SHP77 (cell line): ENCODE measurements at regions not wholly inside any gene's neighbourhood (a gene's known extent, or its start where the extent isn't known, plus 50 kb on each side); places are given as distances from the start of the nearest gene placed in this dataset.

Experiments used
- DNase-seq, 2 experiments: peaks; one replicate each; lab custom pipeline; 2025; lab: John Stamatoyannopoulos, UW

DNA sequence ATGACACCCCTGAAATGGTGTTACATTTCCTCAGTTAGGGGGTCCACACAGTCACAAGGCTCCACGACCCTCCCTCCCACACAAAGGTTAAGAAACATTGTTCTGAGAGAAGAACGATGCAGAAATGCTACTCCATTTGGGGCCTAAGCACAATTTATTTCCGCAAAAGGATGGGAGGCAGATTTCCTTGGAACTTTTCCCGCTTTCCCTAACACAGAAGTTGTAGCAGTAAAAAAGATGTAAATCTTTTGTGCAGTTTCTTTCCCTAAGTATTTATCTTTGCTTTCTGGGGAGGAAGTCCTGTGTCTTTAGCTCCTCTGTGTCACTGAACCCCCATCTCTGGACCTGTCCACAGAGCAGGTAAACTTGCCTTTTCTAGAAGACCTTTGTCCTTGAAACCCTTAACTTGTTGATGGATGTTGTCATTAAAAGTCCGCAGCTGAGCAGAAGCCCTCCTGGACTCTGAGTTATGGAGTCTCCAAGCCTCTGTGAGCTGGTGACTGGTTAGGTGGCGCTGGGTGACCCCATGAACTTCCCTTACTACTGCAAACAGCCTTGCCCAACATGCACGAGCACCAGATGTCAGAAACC, 67.2 kb upstream of the SHISA3 start:
- no peak for DNase-seq

DNA sequence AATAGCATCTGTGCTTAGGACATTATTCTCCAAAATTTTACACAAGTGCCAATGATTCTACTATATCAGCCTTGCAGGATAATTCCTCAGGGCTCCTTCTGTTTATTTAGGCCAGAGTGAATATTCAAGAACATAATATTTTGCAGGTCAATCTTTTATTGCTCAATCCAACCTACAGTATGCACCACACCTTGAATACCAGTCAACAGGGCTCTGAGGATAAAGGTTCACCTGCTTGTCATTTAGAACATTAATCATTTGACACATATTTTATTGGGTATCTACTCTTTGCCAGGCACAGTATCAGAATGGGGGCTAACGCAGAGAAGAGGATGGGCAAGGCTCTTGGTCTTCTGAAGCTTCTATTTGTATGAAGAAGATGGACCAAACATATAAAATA, 66.2 kb upstream of the SHISA3 start:
- DNase-seq: no peak

- DNase-seq: no peak
Observed at GRCh38 chr4:42331914-42332368, 65.3 kb upstream of the SHISA3 start.

DNA sequence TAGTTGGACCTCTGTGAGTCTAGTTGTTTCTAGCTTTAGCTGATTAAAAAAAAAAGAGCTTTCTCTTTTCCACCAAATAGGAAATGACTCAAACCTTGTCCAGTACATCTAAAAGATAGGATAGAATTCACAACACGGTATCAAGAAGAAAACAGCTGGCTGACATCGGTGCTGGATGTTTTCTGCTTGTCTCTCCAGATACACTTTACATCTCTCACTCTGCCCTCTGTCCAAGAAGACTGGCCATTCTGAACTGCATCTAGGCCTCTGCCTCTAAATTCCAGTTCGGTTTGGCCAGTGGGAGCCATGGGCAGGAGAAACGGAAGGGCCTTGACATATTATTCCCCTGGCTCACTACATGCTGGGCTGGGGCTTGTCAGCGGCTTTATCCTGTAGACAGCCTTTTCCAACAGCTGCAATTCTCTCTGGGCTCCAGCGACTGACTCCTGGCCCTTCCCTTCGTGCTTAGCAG, 57.3 kb upstream of the SHISA3 start:
- DNase-seq: no peak

DNA sequence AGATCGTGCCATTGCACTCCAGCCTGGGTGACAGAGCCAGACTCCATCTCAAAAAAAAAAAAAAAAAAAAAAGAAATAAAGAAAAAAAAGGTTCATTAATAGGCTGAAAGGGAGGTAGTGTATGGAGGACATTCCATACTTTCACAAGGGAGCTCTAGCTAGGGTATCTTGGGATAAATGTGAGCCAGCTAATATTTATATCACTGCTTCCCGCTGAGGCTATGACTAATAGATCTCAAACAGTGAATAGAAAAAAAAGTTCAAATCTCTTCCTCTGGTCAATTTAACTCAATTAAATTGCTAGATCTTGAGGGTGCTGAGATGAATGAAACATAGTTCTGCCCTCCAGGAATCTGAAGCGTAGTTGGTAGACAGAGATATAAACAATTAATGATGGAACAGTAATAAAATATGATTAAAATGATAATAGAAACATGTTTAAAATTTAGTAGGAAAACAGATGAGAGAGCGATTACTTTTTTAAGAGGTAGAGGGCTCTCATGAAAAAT, 55.7 kb upstream of the SHISA3 start:
- no peak for DNase-seq

GRCh38 chr4:42342459-42342858, 54.8 kb upstream of the SHISA3 start:
- no peak for DNase-seq

- DNase-seq: no peak
Observed at GRCh38 chr4:42344309-42344708, 53.0 kb upstream of the SHISA3 start.

DNA sequence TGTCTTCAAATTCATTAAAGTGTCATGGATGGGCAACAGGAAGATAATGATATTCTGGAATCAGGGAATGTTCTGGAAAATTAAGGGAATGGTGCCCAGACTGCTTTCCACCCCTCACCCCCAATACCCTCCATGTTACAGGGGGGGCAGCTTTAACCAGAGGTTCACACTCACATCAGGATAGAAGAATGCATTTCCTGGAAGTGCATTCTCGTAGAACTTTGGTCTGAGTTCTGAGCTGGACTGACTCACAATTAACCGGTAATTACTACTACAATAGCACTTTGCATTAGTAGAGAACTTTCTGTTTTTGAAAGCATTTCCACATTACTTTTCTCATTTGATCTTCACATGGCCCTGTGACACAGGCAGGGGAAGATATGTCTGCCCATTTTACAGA, 52.5 kb upstream of the SHISA3 start:
- DNase-seq: no peak

DNA sequence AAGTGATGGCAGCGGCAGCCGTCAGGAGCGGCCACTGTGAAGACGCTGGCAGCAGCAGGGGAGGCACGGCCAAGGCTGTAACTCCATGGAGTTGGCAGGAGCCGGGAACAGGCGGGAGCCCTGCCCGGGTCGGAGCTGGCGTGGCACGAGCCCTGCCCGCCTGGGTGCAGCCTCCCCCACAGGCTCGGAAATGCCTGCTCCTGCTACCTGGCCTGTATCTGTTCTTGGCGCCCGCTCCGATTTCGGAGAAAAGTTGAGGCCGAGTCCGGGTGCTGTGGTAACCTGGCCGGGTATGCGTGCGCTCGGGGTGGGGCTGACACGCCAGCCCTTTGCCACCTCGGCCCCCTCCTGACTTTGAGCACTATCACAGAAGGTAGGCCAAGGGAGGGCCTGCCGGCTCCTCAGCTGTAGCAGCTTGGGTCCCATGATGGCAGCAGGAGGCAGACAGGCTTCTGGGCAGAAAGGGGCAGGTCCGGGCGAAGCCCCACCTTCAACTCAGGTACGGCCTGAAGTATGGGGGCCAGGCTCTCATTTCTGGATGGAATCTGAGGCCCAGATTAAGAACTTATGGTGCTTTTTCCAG, 51.2 kb upstream of the SHISA3 start:
- no peak for DNase-seq

DNA sequence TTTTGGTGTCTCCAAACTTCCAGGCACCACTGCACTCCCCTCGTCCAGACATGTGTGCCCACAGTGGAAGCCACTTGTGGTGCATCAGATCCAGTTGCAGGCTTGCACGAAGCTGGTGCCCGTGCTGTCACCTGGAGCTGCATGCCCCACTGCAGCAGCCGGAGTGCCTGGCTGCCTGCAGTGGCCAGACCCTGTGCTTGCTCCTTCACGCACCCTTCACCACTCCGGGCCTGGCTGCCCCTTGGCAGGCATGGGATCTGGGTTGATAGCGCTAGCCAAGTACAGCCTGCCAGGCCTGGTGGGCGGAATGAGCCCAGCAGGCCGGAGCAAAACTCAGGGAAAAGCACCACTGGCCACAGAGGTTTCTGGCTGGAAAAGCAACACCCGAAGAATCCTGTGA, 50.2 kb upstream of the SHISA3 start:
- DNase-seq: no peak
